Endothelial cell of umbilical vein (primary cell): ENCODE measurements at regions not wholly inside any gene's neighbourhood (a gene's known extent, or its start where the extent isn't known, plus 50 kb on each side); places are given as distances from the start of the nearest gene placed in this dataset.

Source experiments
- BruUV-seq: library from RNA; stranded (reverse); fragments of 400-500 nt; replicated peaks from 2 replicates; lab custom pipeline; 2021; lab: Mats Ljungman, UMichigan
- CTCF ChIA-PET: fragments of 300-600, 350-600 bp; sonication (Branson Sonifier 250); formaldehyde crosslinking; loops from one replicate; lab custom pipeline; 2021; ENCODE audit warnings: antibody characterized with exemption, inconsistent platforms; lab: Charles Lee
- POLR2A ChIA-PET: fragments of 300-600, 350-600 bp; sonication (Branson Sonifier 250); formaldehyde crosslinking; loops from one replicate; lab custom pipeline; 2021; ENCODE audit warnings: antibody characterized with exemption, inconsistent platforms; lab: Charles Lee
- DNase-seq: peaks from one replicate; pipeline ENCODE4 v3.0.0-alpha.2; 2011; ENCODE audit warnings: low read depth, low spot score
- FAIRE-seq: peaks from 2 replicates; lab custom pipeline; 2011; peaks lifted over from hg19 to GRCh38; lab: Jason Lieb, UNC
- H2AFZ ChIP-seq: 2 replicates; pipeline ENCODE4 v1.6.0; 2012; ENCODE audit warnings: low read depth, low read length, control low read depth, inconsistent platforms
- H3K27ac ChIP-seq: 2 replicates; pipeline ENCODE4 v1.5.1; 2011; ENCODE audit warnings: low read depth, mild to moderate bottlenecking, control low read depth, low read length, moderate library complexity; ENCODE audit not compliant: insufficient read depth
- H3K27me3 ChIP-seq, 2 experiments: 2 replicates each; pipeline versions ENCODE4 v1.6.0 to v1.6.1; 2011; ENCODE audit warnings: low read length in 2 of 2, mixed read lengths in 1 of 2; ENCODE audit not compliant: control insufficient read depth in 2 of 2, insufficient read depth in 2 of 2
- H3K36me3 ChIP-seq, 2 experiments: 2 replicates in 1 of 2; 3 replicates in 1 of 2; pipeline ENCODE4 v1.5.1; 2011; ENCODE audit warnings: low read length in 2 of 2, mild to moderate bottlenecking in 1 of 2, moderate library complexity in 1 of 2; ENCODE audit not compliant: control insufficient read depth in 2 of 2, insufficient read depth in 2 of 2; ENCODE audit errors: extremely low read depth in 1 of 2
- H3K4me1 ChIP-seq: 3 replicates; pipeline ENCODE4 v1.5.1; 2011; ENCODE audit warnings: mild to moderate bottlenecking, low read length; ENCODE audit not compliant: control insufficient read depth, insufficient read depth; ENCODE audit errors: extremely low read depth
- H3K4me2 ChIP-seq: 2 replicates; pipeline ENCODE4 v1.6.1; 2011; ENCODE audit warnings: low read length, control low read depth, mixed read lengths; ENCODE audit not compliant: insufficient read depth
- H3K4me3 ChIP-seq, 3 experiments: fragments of 200-600 bp in 1 of 3; sonication (generic), shearing (Covaris generic) in 1 of 3; replicated peaks in 1 of 3; 2 replicates each; pipeline ENCODE4 v1.5.1; 2011 to 2016; ENCODE audit warnings: control low read depth in 3 of 3, low read length in 3 of 3, mild to moderate bottlenecking in 2 of 3, inconsistent platforms in 1 of 3, low read depth in 1 of 3, moderate library complexity in 1 of 3; ENCODE audit not compliant: insufficient read depth in 1 of 3
- H3K79me2 ChIP-seq: 2 replicates; pipeline ENCODE4 v1.6.0; 2012; ENCODE audit warnings: low read length, inconsistent platforms; ENCODE audit not compliant: control insufficient read depth, insufficient read depth
- H3K9ac ChIP-seq: replicated peaks from 2 replicates; pipeline ENCODE3; 2011; ENCODE audit warnings: low read length, control low read depth; ENCODE audit not compliant: insufficient read depth; ENCODE audit errors: extremely low read depth
- H3K9me1 ChIP-seq: replicated peaks from 3 replicates; pipeline ENCODE4 v1.6.0; 2011; ENCODE audit warnings: mild to moderate bottlenecking, low read length; ENCODE audit not compliant: control insufficient read depth, insufficient read depth; ENCODE audit errors: extremely low read depth
- H3K9me3 ChIP-seq: replicated peaks from 2 replicates; pipeline ENCODE4 v1.5.1; 2012; ENCODE audit warnings: low read length, inconsistent platforms; ENCODE audit not compliant: control insufficient read depth, insufficient read depth
- H4K20me1 ChIP-seq: replicated peaks from 2 replicates; pipeline ENCODE3; 2011; ENCODE audit warnings: mild to moderate bottlenecking, low read length; ENCODE audit not compliant: control insufficient read depth, insufficient read depth; ENCODE audit errors: extremely low read depth
- CTCF ChIP-seq, 2 donors: IDR thresholded peaks; 1 replicate in 1 of 2; 2 replicates in 1 of 2; pipeline ENCODE4 v1.5.1; 2011; ENCODE audit warnings: low read length in 2 of 2, mild to moderate bottlenecking in 2 of 2, moderate library complexity in 2 of 2, control low read depth in 1 of 2, inconsistent platforms in 1 of 2, low read depth in 1 of 2; ENCODE audit not compliant: insufficient read depth in 1 of 2; ENCODE audit errors: extremely low read depth in 1 of 2
- EZH2 ChIP-seq: IDR thresholded peaks from 2 replicates; pipeline ENCODE4 v1.6.1; 2012; ENCODE audit warnings: borderline replicate concordance, low read depth, mild to moderate bottlenecking, moderate library complexity, low read length, inconsistent platforms; ENCODE audit not compliant: severe bottlenecking
- FOS ChIP-seq: IDR thresholded peaks from 2 replicates; pipeline ENCODE4 v1.6.1; 2011; ENCODE audit warnings: mild to moderate bottlenecking, low read length, moderate library complexity, borderline replicate concordance; ENCODE audit not compliant: insufficient read depth
- GATA2 ChIP-seq: IDR thresholded peaks from 2 replicates; pipeline ENCODE4 v1.7.0; 2011; ENCODE audit warnings: low read depth, mild to moderate bottlenecking, moderate library complexity, mixed read lengths, low read length; ENCODE audit not compliant: insufficient read length, insufficient read depth
- MAX ChIP-seq: IDR thresholded peaks from 2 replicates; pipeline ENCODE4 v1.6.1; 2011; ENCODE audit not compliant: insufficient read depth, insufficient read length
- MYC ChIP-seq: IDR thresholded peaks from one replicate; pipeline ENCODE4 v1.6.1; 2011; ENCODE audit warnings: mild to moderate bottlenecking, low read depth, low read length
- POLR2A ChIP-seq: IDR thresholded peaks from 2 replicates; pipeline ENCODE4 v1.6.1; 2012; ENCODE audit warnings: low read depth, mild to moderate bottlenecking, control low read depth, low read length
- POLR2AphosphoS5 ChIP-seq: IDR thresholded peaks from 2 replicates; pipeline ENCODE4 v1.6.1; 2012; ENCODE audit warnings: low read depth, mild to moderate bottlenecking, control low read depth, low read length, moderate library complexity; ENCODE audit not compliant: insufficient read depth
- dilution Hi-C: fragments of 300-500 bp; cut with MboI; formaldehyde crosslinking; loops from one replicate; pipeline ENCODE4 v1.15.0; 2019; ENCODE audit warnings: low sequenced_read_pairs; ENCODE audit not compliant: extremely low pct_ligation_motif_present
- intact Hi-C: fragments of 100-400 bp; cut with micrococcal nuclease; formaldehyde crosslinking; loops from one replicate; pipeline ENCODE4 v1.10.0; 2022

GRCh38 chr2:103008586-103008985 is 246.8 kb downstream of the TMEM182 start:
- ChIA-PET POLR2A (no interaction called here), CTCF (no interaction called here)
- TF ChIP-seq MYC = no peak
- no peak for TF ChIP-seq CTCF (IDR thresholded peaks at IDR 0.05; ENCODE audit: extremely low read depth in 1 of 2, insufficient read depth in 1 of 2, low read depth in 1 of 2, low read length in 2 of 2)
- TF ChIP-seq EZH2 = no peak
- TF ChIP-seq GATA2 = no peak
- no peak for TF ChIP-seq FOS
- TF ChIP-seq POLR2AphosphoS5 = no peak
- intact Hi-C loops (no loop called here), dilution Hi-C loops (no loop called here)
- no TSS peak for BruUV-seq
- Histone ChIP-seq H3K9ac (no peak overlapping the region), H3K4me1 (no peaks in the 10 kb centered on the region), H3K79me2 (no peaks in the 10 kb centered on the region), H3K36me3 (no peaks in the 10 kb centered on the region), H3K9me3 (peaks cover 3% of the 10 kb centered on the region), H3K9me1 (no peaks in the 10 kb centered on the region), H3K27me3 (no peaks in the 10 kb centered on the region), H3K4me3 (no peak overlapping the region), H2AFZ (no peak overlapping the region), H3K4me2 (no peak overlapping the region), H3K27ac (no peak overlapping the region), H4K20me1 (no peaks in the 10 kb centered on the region)
- FAIRE-seq = no peak
- no peak for DNase-seq

GRCh38 chr2:103009871-103010270 is 248.0 kb downstream of the TMEM182 start:
- Histone ChIP-seq H3K36me3 (no peaks in the 10 kb centered on the region), H3K9ac (no peak overlapping the region), H3K4me2 (no peak overlapping the region), H3K27ac (no peak overlapping the region), H3K4me1 (no peaks in the 10 kb centered on the region), H4K20me1 (no peaks in the 10 kb centered on the region), H3K27me3 (no peaks in the 10 kb centered on the region), H2AFZ (no peak overlapping the region), H3K9me1 (no peaks in the 10 kb centered on the region), H3K9me3 (peaks cover 3% of the 10 kb centered on the region), H3K4me3 (no peak overlapping the region), H3K79me2 (no peaks in the 10 kb centered on the region)
- POLR2A ChIA-PET = no interaction called here
- CTCF ChIA-PET = no interaction called here
- intact Hi-C loops = no loop called here
- FAIRE-seq (no peak), DNase-seq (no peak)
- BruUV-seq = no TSS peak
- no peak for TF ChIP-seq POLR2A
- TF ChIP-seq GATA2 = no peak
- no peak for TF ChIP-seq MAX
- TF ChIP-seq POLR2AphosphoS5 = no peak
- dilution Hi-C loops = no loop called here
